GM12865 (cell line): ENCODE measurements at regions not wholly inside any gene's neighbourhood (a gene's known extent, or its start where the extent isn't known, plus 50 kb on each side); places are given as distances from the start of the nearest gene placed in this dataset.
"Not testable (repeated sequence)": the region's sequence is repeated elsewhere in the genome, so short reads cannot be mapped to it uniquely, and the experiment has no call there.

Experiments used
- DNase-seq: peaks from one replicate; pipeline ENCODE4 v3.0.0; 2010; ENCODE audit warnings: low read depth
- H3K4me3 ChIP-seq: 2 replicates; pipeline ENCODE4 v1.5.1; 2011; ENCODE audit warnings: mild to moderate bottlenecking, low read depth, low read length, control low read depth
- TF ChIP-seq, protein P1 (sequence below): IDR thresholded peaks from 2 replicates; pipeline ENCODE4 v1.5.1; 2011; ENCODE audit warnings: low read length, control low read depth, low read depth, inconsistent platforms; ENCODE audit not compliant: insufficient read depth; ENCODE audit errors: missing control alignments

DNA sequence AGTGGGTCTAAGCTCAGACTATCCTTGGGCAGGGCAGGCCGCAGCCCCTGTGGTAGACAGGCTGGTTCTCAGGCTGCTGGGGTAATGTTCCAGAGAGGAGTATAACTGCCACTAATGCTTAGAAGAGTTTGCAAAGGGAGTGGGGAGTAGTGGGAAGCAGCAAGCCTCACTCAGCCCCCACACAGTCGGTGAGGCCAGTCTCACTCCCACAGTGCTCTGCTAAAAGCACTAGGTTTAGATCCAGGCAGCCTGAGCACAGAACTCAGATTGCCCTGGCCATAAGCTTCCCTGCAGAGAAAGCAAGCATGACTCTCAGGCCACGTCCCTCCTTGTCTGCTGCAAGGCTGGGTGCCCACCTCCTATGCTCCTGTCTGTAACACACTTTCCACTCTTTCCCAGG is 69.4 kb upstream of the HCN1 start:
- TF ChIP-seq, protein P1, sequence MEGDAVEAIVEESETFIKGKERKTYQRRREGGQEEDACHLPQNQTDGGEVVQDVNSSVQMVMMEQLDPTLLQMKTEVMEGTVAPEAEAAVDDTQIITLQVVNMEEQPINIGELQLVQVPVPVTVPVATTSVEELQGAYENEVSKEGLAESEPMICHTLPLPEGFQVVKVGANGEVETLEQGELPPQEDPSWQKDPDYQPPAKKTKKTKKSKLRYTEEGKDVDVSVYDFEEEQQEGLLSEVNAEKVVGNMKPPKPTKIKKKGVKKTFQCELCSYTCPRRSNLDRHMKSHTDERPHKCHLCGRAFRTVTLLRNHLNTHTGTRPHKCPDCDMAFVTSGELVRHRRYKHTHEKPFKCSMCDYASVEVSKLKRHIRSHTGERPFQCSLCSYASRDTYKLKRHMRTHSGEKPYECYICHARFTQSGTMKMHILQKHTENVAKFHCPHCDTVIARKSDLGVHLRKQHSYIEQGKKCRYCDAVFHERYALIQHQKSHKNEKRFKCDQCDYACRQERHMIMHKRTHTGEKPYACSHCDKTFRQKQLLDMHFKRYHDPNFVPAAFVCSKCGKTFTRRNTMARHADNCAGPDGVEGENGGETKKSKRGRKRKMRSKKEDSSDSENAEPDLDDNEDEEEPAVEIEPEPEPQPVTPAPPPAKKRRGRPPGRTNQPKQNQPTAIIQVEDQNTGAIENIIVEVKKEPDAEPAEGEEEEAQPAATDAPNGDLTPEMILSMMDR: no peak
- DNase-seq: no peak
- no peak overlapping the region for H3K4me3 ChIP-seq

DNA sequence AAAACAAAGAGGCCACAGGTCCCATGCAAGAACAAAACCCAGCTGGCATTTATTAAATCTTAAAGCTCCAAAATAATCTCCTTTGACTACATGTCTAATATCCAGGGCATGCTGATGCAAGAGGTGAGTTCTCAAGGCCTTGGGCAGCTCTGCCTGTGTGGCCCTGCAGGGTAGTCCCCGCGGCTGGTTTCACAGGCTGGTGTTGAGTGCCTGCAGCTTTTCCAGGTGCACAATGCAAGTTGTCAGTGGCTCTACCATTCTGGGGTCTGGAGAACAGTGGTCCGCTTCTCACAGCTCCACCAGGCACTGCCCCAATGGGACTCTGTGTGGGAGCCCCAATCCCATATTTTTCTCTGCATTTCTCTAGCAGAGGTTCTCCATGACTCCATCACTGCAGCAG is 54.4 kb upstream of the HCN1 start:
- no peak overlapping the region for H3K4me3 ChIP-seq
- DNase-seq: no peak
- TF ChIP-seq, protein P1: no peak

DNA sequence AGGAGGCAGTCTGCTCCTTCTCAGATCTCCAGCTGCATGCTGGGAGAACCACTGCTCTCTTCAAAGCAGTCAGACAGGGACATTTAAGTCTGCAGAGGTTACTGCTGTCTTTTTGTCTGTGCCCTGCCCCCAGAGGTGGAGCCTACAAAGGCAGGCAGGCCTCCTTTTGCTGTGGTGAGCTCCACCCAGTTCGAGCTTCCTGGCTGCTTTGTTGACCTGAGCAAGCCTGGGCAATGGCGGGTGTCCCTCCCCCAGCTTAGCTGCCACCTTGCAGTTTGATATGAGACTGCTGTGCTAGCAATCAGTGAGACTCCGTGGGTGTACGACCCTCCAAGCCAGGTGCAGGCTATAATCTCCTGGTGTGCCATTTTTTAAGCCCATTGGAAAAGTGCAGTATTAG is 52.3 kb upstream of the HCN1 start:
- not testable (repeated sequence) for H3K4me3 ChIP-seq
- peak; percentile 55 for DNase-seq
